HG03108 (cell line): ENCODE measurements at regions not wholly inside any gene's neighbourhood (a gene's known extent, or its start where the extent isn't known, plus 50 kb on each side); places are given as distances from the start of the nearest gene placed in this dataset.
"Not testable (repeated sequence)": the region's sequence is repeated elsewhere in the genome, so short reads cannot be mapped to it uniquely, and the experiment has no call there.

Experiments used
- ATAC-seq: cut with Tn5 transposase; IDR thresholded peaks from one replicate; pipeline ENCODE4 v1.9.1; 2021; ENCODE audit warnings: moderate library complexity; ENCODE audit not compliant: unreplicated experiment

- ATAC-seq, result no peak
These were observed 60.0 kb upstream of the EDAR start for GRCh38 chr2:109049022-109049421.

- ATAC-seq, result no peak
These were observed 59.1 kb upstream of the EDAR start for GRCh38 chr2:109048163-109048562.

GRCh38 chr2:109047569-109047968 lies 58.5 kb upstream of the EDAR start:
- not testable (repeated sequence) for ATAC-seq

- peak; percentile 86 for ATAC-seq
These were observed 58.0 kb upstream of the EDAR start for GRCh38 chr2:109046925-109047508.

- no peak for ATAC-seq
These were observed 56.5 kb upstream of the EDAR start for GRCh38 chr2:109045505-109045904.

GRCh38 chr2:109038992-109039391 lies 50.0 kb upstream of the EDAR start:
- no peak for ATAC-seq
